Parathyroid adenoma (tissue), 2 donors: ENCODE measurements at regions not wholly inside any gene's neighbourhood (a gene's known extent, or its start where the extent isn't known, plus 50 kb on each side); places are given as distances from the start of the nearest gene placed in this dataset.

Source experiments
- H2AFZ ChIP-seq: fragments of 300-600 bp; sonication (generic); one replicate; pipeline ENCODE4 v1.7.0; 2017; ENCODE audit warnings: antibody characterized with exemption, mild to moderate bottlenecking
- H3K27ac ChIP-seq: fragments of 300-600 bp; sonication (generic); one replicate; pipeline ENCODE4 v1.7.0; 2017
- H3K27me3 ChIP-seq: fragments of 300-600 bp; sonication (generic); one replicate; pipeline ENCODE4 v1.7.0; 2017; ENCODE audit warnings: low read length; ENCODE audit not compliant: control insufficient read depth, insufficient read depth
- H3K36me3 ChIP-seq: fragments of 300-600 bp; sonication (generic); one replicate; pipeline ENCODE4 v1.7.0; 2017; ENCODE audit warnings: low read length; ENCODE audit not compliant: control insufficient read depth, insufficient read depth
- H3K4me1 ChIP-seq: fragments of 300-600 bp; sonication (generic); one replicate; pipeline ENCODE4 v1.7.0; 2017; ENCODE audit warnings: control low read depth
- H3K4me2 ChIP-seq: fragments of 300-600 bp; sonication (generic); one replicate; pipeline ENCODE4 v1.7.0; 2017; ENCODE audit warnings: low read length
- H3K4me3 ChIP-seq: fragments of 300-600 bp; sonication (generic); one replicate; pipeline ENCODE4 v1.7.0; 2017; ENCODE audit warnings: low read depth, low read length
- H3K79me2 ChIP-seq: fragments of 300-600 bp; sonication (generic); one replicate; pipeline ENCODE4 v1.7.0; 2017; ENCODE audit warnings: control low read depth
- H3K9ac ChIP-seq: fragments of 300-600 bp; sonication (generic); one replicate; pipeline ENCODE4 v1.7.0; 2017; ENCODE audit warnings: mild to moderate bottlenecking
- H3K9me3 ChIP-seq: fragments of 300-600 bp; sonication (generic); one replicate; pipeline ENCODE4 v1.7.0; 2017; ENCODE audit warnings: low read length; ENCODE audit not compliant: control insufficient read depth
- TF ChIP-seq, protein P1 (sequence below): fragments of 300-600 bp; sonication (generic); IDR thresholded peaks from one replicate; pipeline ENCODE4 v1.7.0; 2017; ENCODE audit warnings: antibody characterized with exemption, mild to moderate bottlenecking
- donor health status: primary hyperparathyroidism.

DNA sequence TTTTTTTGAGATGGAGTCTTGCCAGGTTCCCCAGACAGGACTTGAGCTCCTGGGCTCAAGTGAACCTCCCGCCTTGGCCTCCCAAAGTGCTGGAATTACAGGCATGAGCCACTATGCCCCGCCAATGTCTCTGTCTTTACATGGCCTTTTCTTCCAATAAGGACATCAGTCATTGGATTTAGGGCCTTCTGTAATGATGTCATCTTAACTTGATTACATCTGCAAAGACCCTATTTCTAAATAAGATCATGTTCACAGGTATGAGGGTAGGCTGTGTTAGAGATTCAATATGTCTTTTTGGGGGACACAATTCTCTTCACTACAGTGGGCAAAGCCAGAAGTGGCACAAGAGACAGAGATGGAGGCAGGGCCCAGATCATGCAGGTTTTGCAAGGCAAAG is 68.1 kb downstream of the PMAIP1 start:
- no peak overlapping the region for H3K27ac ChIP-seq
- H3K36me3 ChIP-seq: no peaks in the 10 kb centered on the region
- no peak overlapping the region for H3K4me2 ChIP-seq
- H3K4me1 ChIP-seq: no peaks in the 10 kb centered on the region
- H3K4me3 ChIP-seq: no peak overlapping the region
- no peak overlapping the region for H3K9ac ChIP-seq
- H2AFZ ChIP-seq: no peak overlapping the region
- H3K79me2 ChIP-seq: no peaks in the 10 kb centered on the region
- TF ChIP-seq, protein P1, sequence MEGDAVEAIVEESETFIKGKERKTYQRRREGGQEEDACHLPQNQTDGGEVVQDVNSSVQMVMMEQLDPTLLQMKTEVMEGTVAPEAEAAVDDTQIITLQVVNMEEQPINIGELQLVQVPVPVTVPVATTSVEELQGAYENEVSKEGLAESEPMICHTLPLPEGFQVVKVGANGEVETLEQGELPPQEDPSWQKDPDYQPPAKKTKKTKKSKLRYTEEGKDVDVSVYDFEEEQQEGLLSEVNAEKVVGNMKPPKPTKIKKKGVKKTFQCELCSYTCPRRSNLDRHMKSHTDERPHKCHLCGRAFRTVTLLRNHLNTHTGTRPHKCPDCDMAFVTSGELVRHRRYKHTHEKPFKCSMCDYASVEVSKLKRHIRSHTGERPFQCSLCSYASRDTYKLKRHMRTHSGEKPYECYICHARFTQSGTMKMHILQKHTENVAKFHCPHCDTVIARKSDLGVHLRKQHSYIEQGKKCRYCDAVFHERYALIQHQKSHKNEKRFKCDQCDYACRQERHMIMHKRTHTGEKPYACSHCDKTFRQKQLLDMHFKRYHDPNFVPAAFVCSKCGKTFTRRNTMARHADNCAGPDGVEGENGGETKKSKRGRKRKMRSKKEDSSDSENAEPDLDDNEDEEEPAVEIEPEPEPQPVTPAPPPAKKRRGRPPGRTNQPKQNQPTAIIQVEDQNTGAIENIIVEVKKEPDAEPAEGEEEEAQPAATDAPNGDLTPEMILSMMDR: no peak
- H3K9me3 ChIP-seq: no peaks in the 10 kb centered on the region
- H3K27me3 ChIP-seq: no peaks in the 10 kb centered on the region

DNA sequence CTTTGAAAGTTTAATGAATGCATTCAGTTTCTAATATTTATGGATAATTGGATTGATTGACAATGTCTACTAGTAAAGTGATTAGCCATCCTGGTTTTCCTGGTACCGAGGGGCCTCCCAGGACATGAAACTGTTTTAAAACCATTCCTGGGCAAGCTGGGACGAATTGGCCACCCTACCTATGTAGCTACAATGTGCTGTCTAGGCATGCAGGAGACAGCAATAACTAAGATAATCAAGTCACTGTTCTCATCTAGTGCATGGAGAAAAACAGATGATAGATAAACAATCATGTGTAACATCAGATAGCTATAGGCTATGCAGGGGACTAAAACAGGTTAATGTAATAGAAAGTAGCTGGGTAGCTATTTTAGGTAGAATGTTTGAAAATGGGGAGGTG is 67.1 kb downstream of the PMAIP1 start:
- Histone ChIP-seq H3K9ac (no peak overlapping the region), H3K4me1 (no peaks in the 10 kb centered on the region), H2AFZ (no peak overlapping the region), H3K27me3 (no peaks in the 10 kb centered on the region), H3K4me3 (no peak overlapping the region), H3K79me2 (no peaks in the 10 kb centered on the region), H3K27ac (no peak overlapping the region), H3K9me3 (no peaks in the 10 kb centered on the region), H3K36me3 (no peaks in the 10 kb centered on the region), H3K4me2 (no peak overlapping the region)
- TF ChIP-seq, protein P1: no peak

DNA sequence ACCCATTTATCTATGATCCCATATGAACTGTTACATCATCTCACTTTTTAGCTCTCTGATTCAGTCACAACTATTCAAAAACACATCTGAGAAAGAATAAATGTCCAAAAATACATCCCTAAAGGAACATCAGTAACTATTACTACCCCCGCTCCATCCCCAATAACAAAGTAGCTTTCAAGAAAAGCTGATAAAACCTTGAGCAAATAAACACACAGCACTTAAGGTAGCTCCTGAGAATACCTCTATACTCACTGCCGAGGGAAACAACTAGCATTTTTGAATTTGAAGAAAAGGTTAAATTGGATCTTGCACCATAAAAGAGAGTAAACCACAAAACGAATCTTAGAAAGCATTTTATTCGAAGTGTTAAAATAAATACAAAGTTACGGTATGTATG is 63.4 kb downstream of the PMAIP1 start:
- Histone ChIP-seq H3K27me3 (no peaks in the 10 kb centered on the region), H2AFZ (no peak overlapping the region), H3K4me3 (no peak overlapping the region), H3K27ac (no peak overlapping the region), H3K36me3 (no peaks in the 10 kb centered on the region), H3K4me1 (peaks cover 2% of the 10 kb centered on the region), H3K79me2 (no peaks in the 10 kb centered on the region), H3K4me2 (no peak overlapping the region), H3K9me3 (no peaks in the 10 kb centered on the region), H3K9ac (no peak overlapping the region)
- TF ChIP-seq, protein P1: no peak

- no peak overlapping the region for H3K9ac ChIP-seq
- H3K27me3 ChIP-seq: no peaks in the 10 kb centered on the region
- H3K36me3 ChIP-seq: no peaks in the 10 kb centered on the region
- TF ChIP-seq, protein P1: no peak
- H3K27ac ChIP-seq: no peak overlapping the region
- no peaks in the 10 kb centered on the region for H3K9me3 ChIP-seq
- H3K4me2 ChIP-seq: no peak overlapping the region
- H3K4me1 ChIP-seq: peaks cover 7% of the 10 kb centered on the region
- H3K79me2 ChIP-seq: no peaks in the 10 kb centered on the region
- no peak overlapping the region for H3K4me3 ChIP-seq
- no peak overlapping the region for H2AFZ ChIP-seq
These were observed 61.3 kb downstream of the PMAIP1 start for GRCh38 chr18:59961070-59961469.

- H2AFZ ChIP-seq: no peak overlapping the region
- H3K4me1 ChIP-seq: peaks cover 7% of the 10 kb centered on the region
- H3K9ac ChIP-seq: no peak overlapping the region
- H3K36me3 ChIP-seq: no peaks in the 10 kb centered on the region
- H3K27me3 ChIP-seq: no peaks in the 10 kb centered on the region
- H3K79me2 ChIP-seq: no peaks in the 10 kb centered on the region
- H3K4me3 ChIP-seq: no peak overlapping the region
- no peaks in the 10 kb centered on the region for H3K9me3 ChIP-seq
- no peak overlapping the region for H3K27ac ChIP-seq
- TF ChIP-seq, protein P1: no peak
- no peak overlapping the region for H3K4me2 ChIP-seq
These were observed 60.5 kb downstream of the PMAIP1 start for GRCh38 chr18:59960272-59960671.
